Tibial nerve (tissue), 4 donors: ENCODE measurements at regions not wholly inside any gene's neighbourhood (a gene's known extent, or its start where the extent isn't known, plus 50 kb on each side); places are given as distances from the start of the nearest gene placed in this dataset.

Experiments used
- CTCF ChIP-seq, 5 experiments: fragments of 200-600 bp in 3 of 5; fragments of 450-650 bp in 2 of 5; sonication (generic) in 3 of 5; IDR thresholded peaks; one replicate each; pipeline ENCODE4 v1.5.1; 2016 to 2019; ENCODE audit warnings: antibody characterized with exemption in 5 of 5, mild to moderate bottlenecking in 3 of 5, moderate library complexity in 2 of 5
- EP300 ChIP-seq, 2 donors: sonication (generic); formaldehyde crosslinking; IDR thresholded peaks; one replicate each; pipeline ENCODE4 v1.6.1; 2017; ENCODE audit warnings: antibody characterized with exemption in 2 of 2, mild to moderate bottlenecking in 1 of 2
- POLR2A ChIP-seq, 2 donors: fragments of 450-650 bp; IDR thresholded peaks; one replicate each; pipeline ENCODE4 v1.6.1; 2017; ENCODE audit warnings: antibody characterized with exemption in 2 of 2, mild to moderate bottlenecking in 2 of 2, moderate library complexity in 2 of 2

GRCh38 chr15:84398763-84399701 lies 163.5 kb downstream of the GOLGA6L4 start:
- TF ChIP-seq CTCF (IDR thresholded peaks at IDR 0.05) = no peak
- no peak for TF ChIP-seq EP300 (IDR thresholded peaks at IDR 0.05)
- no peak for TF ChIP-seq POLR2A (IDR thresholded peaks at IDR 0.05)
